ENCODE measurements at regions not wholly inside any gene's neighbourhood (a gene's known extent, or its start where the extent isn't known, plus 50 kb on each side); places are given as distances from the start of the nearest gene placed in this dataset.

GRCh38 chr3:117454908-117455307, 745.3 kb downstream of the TUSC7 start:
- DNase-seq (ENCODE audit: low read depth in 3 of 3): no peak

- DNase-seq (ENCODE audit: low read depth in 3 of 3): no peak
Measured at GRCh38 chr3:117455782-117456181, 746.2 kb downstream of the TUSC7 start.

GRCh38 chr3:117463276-117464115, 753.9 kb downstream of the TUSC7 start:
- no peak for DNase-seq (ENCODE audit: low read depth in 3 of 3)

- DNase-seq (ENCODE audit: low read depth in 3 of 3): no peak
Measured at GRCh38 chr3:117471831-117472230, 762.3 kb downstream of the TUSC7 start.

DNA sequence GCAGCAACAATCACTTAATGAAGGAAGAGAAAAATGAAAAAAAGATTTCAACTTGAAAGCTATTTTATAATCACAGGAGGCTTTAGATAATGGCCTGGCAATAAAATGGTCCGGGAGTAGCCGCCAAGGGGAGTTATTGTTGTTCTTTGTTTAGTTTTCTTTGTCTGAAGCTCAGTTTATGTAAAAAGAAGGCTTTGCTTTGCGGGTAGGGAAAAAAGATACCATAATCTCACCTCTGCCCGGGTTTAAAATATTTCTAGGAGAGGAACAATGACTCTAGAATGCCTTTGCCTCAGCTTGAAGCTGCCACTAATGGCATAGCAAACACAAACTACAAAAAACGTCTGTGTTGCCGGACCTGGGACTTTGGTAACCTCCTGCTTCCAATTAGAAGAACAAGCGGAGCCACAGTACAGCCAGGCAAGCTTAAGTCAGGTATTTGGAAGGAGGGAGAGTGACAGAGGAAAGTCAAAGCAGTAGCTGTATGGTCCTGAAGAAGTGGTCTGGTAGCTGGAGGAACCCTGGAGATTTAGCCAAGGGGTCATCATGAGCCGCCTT, 764.5 kb downstream of the TUSC7 start:
- DNase-seq (ENCODE audit: low read depth in 3 of 3): no peak

- no peak for DNase-seq (ENCODE audit: low read depth in 3 of 3)
Measured at GRCh38 chr3:117476572-117476971, 767.0 kb downstream of the TUSC7 start.

GRCh38 chr3:117477214-117477755, 767.7 kb downstream of the TUSC7 start:
- DNase-seq (ENCODE audit: low read depth in 3 of 3): no peak

DNA sequence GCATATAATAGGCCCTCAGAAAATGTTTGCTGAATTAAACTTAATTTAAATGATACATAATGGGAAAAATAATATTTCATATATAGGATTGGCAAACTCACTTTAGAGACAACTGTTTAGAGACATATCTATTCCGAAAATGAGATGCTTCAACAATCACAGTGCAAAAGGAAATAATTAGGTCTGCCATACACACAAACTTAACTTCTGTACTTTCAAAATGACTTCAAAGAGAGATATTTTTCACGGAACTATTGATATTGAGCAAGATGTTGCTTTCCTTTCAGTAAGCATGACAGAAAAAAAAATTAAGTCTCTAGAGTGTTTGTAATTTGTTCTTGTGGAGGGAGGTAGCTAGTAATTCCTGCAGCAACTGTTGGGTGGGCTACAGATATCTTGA, 769.5 kb downstream of the TUSC7 start:
- no peak for DNase-seq (ENCODE audit: low read depth in 3 of 3)

GRCh38 chr3:117480525-117480924, 770.9 kb downstream of the TUSC7 start:
- DNase-seq (ENCODE audit: low read depth in 3 of 3): no peak

- DNase-seq (ENCODE audit: low read depth in 3 of 3): no peak
Measured at GRCh38 chr3:117480972-117481371, 771.4 kb downstream of the TUSC7 start.

DNA sequence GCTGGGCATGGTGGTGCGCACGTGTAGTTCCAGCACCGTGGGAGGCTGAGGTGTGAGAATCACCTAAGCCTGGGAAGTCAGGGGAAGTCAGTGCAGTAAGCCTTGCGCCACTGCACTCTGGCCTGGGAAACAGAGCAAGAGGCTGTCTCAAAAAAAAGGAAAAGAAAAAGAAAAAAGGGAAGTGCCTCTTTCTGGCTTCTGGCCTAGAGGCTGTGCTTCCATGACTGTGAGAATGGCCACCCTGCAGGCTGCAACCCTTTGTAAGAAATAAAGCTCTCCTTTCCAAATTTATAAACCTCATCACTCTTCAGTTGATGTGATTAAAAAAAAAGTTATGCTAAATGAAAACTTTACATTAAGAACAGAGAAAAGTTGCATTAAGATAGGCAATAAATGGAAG, 774.3 kb downstream of the TUSC7 start:
- no peak for DNase-seq (ENCODE audit: low read depth in 3 of 3)

DNA sequence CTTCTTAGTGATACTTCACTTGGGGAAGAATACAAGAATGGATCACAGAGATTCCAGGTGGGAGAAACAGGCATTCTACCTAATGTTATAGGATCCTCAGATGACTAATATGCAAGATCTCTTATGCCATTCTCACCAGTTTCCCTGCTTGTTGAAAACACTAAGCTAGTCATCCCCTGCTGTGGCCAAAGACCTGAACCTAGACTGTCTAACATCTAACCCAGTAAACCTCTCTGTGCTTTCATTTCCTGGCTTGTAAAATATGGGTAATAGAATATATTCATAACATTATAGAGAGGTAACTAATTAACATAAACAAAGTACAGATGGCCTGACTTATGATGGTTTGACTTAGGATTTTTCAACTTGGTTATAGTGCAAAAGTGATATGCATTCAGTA, 776.3 kb downstream of the TUSC7 start:
- DNase-seq (ENCODE audit: low read depth in 3 of 3): no peak

DNA sequence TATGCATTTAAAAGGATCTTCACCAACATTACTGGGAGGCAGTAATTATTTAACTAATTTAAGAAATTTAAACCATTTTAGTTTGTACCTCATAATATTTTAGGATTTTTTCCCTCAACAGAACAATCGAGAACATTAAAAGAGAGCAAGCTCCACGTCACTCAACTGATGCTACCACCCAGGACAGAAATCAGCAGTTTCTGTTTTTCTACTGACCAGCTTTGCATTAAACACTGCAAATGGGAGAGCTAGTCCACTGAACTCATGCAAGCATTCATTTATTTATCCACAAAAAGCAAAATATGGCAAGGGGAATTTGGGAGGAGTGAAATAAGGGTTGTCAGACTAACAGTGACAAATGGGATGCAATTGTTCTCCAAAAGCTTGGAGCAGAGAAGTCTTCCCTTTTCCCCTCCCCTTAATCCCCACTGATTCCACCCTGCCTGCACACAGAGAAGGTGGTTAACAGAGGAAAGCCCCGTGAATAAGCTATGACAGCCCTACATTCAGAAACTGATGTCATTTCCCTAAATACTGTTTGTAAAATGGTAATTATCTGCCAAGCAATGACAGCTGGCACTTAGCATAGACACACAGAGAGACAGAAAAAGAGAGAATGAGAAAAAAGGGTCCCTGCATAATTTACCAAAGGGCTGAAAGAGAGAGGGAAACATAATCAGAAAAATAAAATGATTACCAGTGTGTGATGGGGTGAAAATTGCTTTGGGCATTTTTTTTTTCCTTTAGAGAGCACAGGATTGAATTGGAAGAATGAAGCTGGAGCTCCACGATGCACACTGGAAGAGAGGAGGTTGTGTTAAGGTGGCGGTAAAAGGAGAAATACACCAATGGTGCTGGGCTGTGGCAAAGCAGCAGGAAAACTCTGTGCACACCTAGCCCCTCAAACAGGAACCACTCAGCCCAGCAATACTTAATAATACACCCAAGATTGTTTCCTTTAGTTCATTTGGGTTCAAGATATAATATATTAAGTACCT, 777.4 kb downstream of the TUSC7 start:
- DNase-seq (ENCODE audit: low read depth in 3 of 3): no peak

GRCh38 chr3:117488983-117489382, 779.4 kb downstream of the TUSC7 start:
- no peak for DNase-seq (ENCODE audit: low read depth in 3 of 3)

GRCh38 chr3:117489663-117490079, 780.1 kb downstream of the TUSC7 start:
- DNase-seq (ENCODE audit: low read depth in 3 of 3): no peak

DNA sequence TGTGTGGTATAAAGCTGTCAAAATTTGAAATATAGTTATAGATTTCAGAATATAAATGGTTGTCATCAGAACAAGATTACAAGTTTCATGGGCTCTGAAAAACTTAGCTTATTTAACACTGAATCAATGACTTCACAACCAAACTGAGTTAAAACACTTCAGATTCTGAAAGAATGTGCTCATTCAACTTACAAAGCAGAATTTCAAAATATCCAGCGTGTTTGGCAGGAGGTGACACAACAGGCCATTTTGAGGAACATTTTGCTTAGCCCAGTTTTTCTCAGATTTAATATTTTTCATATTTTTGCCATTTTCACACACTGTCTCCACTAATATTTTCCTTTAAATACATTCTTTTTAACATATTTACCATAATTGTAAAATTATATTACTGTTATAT, 781.1 kb downstream of the TUSC7 start:
- no peak for DNase-seq (ENCODE audit: low read depth in 3 of 3)

DNA sequence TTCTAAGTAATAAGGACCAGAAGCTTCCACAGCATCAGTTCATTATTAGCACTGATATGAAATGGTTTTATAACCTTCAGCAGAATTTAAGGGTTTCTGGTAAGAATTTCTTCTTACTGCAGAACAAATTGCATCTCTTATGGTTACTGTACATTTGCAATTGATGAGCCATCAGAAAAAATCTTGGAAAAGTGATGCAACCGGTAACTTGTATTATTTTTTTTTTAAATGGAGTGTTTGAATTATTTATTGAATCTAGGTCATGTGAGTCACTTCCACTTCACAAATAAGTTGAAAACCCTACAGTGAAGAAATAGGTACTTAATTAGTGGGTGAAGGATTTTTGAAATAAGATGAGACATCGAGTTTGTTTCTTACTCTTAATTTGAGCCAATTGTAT, 786.0 kb downstream of the TUSC7 start:
- DNase-seq (ENCODE audit: low read depth in 3 of 3): no peak

GRCh38 chr3:117499189-117499870, 789.8 kb downstream of the TUSC7 start:
- no peak for DNase-seq (ENCODE audit: low read depth in 3 of 3)

DNA sequence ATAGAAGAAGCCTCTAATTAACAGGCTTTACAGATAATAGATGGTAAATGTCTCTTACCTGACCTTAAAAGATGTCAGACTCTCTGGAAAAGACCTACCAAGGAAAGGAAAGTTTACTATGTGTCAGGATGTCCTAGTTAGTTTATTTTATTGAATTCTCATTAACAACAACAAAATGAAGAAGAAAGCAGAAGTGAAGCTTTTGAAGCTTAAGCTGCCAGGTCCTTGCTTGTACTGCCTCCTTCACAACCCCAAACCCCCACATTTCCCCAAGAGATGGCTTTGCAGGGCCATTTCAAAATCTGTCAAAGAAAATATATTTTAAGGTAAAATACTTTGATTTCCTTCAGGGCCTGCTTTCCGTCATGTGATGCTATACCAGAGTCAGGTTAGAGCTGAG, 798.4 kb downstream of the TUSC7 start:
- DNase-seq (ENCODE audit: low read depth in 3 of 3): no peak

GRCh38 chr3:117509858-117510257, 800.3 kb downstream of the TUSC7 start:
- DNase-seq (ENCODE audit: low read depth in 3 of 3): no peak

DNA sequence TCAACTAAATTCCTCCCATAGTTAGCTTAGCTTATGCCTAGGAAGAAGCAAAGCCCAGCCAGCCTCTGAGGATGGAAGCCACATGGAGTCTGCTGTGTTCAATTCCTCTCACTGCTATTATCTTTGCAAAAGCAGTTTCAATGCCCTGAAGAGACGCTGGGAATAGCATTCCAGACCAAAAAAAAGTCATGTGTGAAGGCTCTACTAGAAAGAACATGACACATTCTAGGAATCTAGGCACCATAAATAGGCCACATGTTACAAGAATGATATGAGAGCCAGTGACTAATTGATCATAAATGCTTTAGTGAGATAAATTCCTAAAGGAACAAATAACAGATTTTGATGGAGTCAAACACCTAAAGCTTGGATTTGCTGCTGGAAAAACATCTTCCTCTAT, 800.8 kb downstream of the TUSC7 start:
- DNase-seq (ENCODE audit: low read depth in 3 of 3): no peak
